OCI-LY7 (cell line): ENCODE measurements at regions not wholly inside any gene's neighbourhood (a gene's known extent, or its start where the extent isn't known, plus 50 kb on each side); places are given as distances from the start of the nearest gene placed in this dataset.

Experiments used
- CTCF ChIP-seq: fragments of 200-600 bp; sonication (generic); conservative IDR thresholded peaks from 2 replicates; pipeline ENCODE4 v1.5.1; 2014; ENCODE audit warnings: mild to moderate bottlenecking, antibody characterized with exemption, low read length, moderate library complexity, mixed read lengths
- EZH2phosphoT487 ChIP-seq: fragments of 200-600 bp; sonication (generic); IDR thresholded peaks from 2 replicates; pipeline ENCODE4 v1.6.1; 2018; ENCODE audit warnings: low read depth, borderline replicate concordance, mild to moderate bottlenecking, mixed run types, antibody characterized with exemption, low read length, moderate library complexity, mixed read lengths

DNA sequence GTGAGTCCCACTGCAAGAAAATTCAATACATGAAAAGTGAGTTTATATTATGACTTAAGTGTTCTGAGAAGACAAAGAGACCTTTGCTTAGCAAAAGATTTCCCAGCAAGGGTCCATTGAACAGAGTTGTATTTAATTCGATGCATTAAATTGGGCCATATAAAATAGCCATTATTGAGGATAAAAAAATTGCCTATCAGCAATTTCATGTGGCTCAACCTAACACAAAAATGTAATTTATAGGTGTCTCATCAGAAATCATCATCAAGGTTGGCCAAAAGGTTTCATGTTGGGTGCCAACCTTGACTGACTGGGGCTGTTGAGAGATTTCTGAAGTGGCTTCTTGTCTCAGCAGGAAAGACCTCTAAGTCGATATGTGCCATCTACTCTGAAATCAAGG lies 84.8 kb upstream of the TOX3 start:
- TF ChIP-seq CTCF (no peak), EZH2phosphoT487 (no peak)
